Smooth muscle cell (in vitro differentiated cells): ENCODE measurements at regions not wholly inside any gene's neighbourhood (a gene's known extent, or its start where the extent isn't known, plus 50 kb on each side); places are given as distances from the start of the nearest gene placed in this dataset.

Experiments
- DNase-seq: peaks from one replicate; lab custom pipeline; 2025; ENCODE audit not compliant: unreplicated experiment; lab: John Stamatoyannopoulos, UW
- H2AFZ ChIP-seq: fragments of 200-600 bp; sonication (generic); 2 replicates; pipeline ENCODE4 v1.6.0; 2016; ENCODE audit warnings: antibody characterized with exemption, low read depth, mild to moderate bottlenecking
- H3F3A ChIP-seq: fragments of 200-600 bp; sonication (generic); 2 replicates; pipeline ENCODE4 v1.6.0; 2017; ENCODE audit warnings: antibody characterized with exemption, low read depth
- H3K27ac ChIP-seq: fragments of 200-600 bp; sonication (generic); 2 replicates; pipeline ENCODE4 v1.5.1; 2016; ENCODE audit warnings: low read depth, mild to moderate bottlenecking
- H3K27me3 ChIP-seq: fragments of 200-600 bp; sonication (generic); 2 replicates; pipeline ENCODE4 v1.6.1; 2016; ENCODE audit warnings: low read depth, mild to moderate bottlenecking
- H3K36me3 ChIP-seq: fragments of 200-600 bp; sonication (generic); 2 replicates; pipeline ENCODE4 v1.5.1; 2016; ENCODE audit warnings: low read depth
- H3K4me1 ChIP-seq: fragments of 200-600 bp; sonication (generic); 2 replicates; pipeline ENCODE4 v1.5.1; 2016; ENCODE audit warnings: low read depth
- H3K4me2 ChIP-seq: fragments of 200-600 bp; sonication (generic); 2 replicates; pipeline ENCODE4 v1.6.0; 2016; ENCODE audit warnings: mild to moderate bottlenecking
- H3K4me3 ChIP-seq: fragments of 200-600 bp; sonication (generic); 2 replicates; pipeline ENCODE4 v1.5.1; 2016; ENCODE audit warnings: mild to moderate bottlenecking
- H3K79me2 ChIP-seq: fragments of 200-600 bp; sonication (generic); 2 replicates; pipeline ENCODE4 v1.6.0; 2016; ENCODE audit warnings: low read depth, mild to moderate bottlenecking
- H3K9ac ChIP-seq: fragments of 200-600 bp; sonication (generic); 2 replicates; pipeline ENCODE4 v1.6.0; 2016; ENCODE audit warnings: low read depth
- H3K9me3 ChIP-seq: fragments of 200-600 bp; sonication (generic); replicated peaks from 2 replicates; pipeline ENCODE4 v1.5.1; 2016; ENCODE audit warnings: low read depth
- H4K20me1 ChIP-seq: fragments of 200-600 bp; sonication (generic); 2 replicates; pipeline ENCODE4 v1.6.0; 2016; ENCODE audit warnings: low read depth
- WGBS: methylation state at CpG from one replicate; pipeline ENCODE4 v1.1.7; 2016; ENCODE audit warnings: low lambda C conversion rate; 5-methylcytosine and 5-hydroxymethylcytosine counted together
- TF ChIP-seq, protein P1 (sequence below): fragments of 200-600 bp; sonication (generic); IDR thresholded peaks from 2 replicates; pipeline ENCODE4 v1.5.1; 2017; ENCODE audit warnings: borderline replicate concordance, mild to moderate bottlenecking, antibody characterized with exemption; ENCODE audit not compliant: insufficient read depth, poor library complexity, severe bottlenecking

GRCh38 chr9:134545215-134545542 lies 96.4 kb upstream of the COL5A1 start:
- Histone ChIP-seq H3K4me1 (peaks cover 18% of the 10 kb centered on the region), H3K79me2 (peaks cover 13% of the 10 kb centered on the region), H3K4me3 (no peak overlapping the region), H3F3A (peaks cover 19% of the 10 kb centered on the region), H2AFZ (no peak overlapping the region), H3K27ac (peak overlapping the region; percentile 98), H3K9ac (peak overlapping the region; percentile 89), H3K27me3 (no peaks in the 10 kb centered on the region), H3K9me3 (no peaks in the 10 kb centered on the region), H3K4me2 (peak overlapping the region; percentile 23), H3K36me3 (no peaks in the 10 kb centered on the region), H4K20me1 (no peaks in the 10 kb centered on the region)
- TF ChIP-seq, protein P1, sequence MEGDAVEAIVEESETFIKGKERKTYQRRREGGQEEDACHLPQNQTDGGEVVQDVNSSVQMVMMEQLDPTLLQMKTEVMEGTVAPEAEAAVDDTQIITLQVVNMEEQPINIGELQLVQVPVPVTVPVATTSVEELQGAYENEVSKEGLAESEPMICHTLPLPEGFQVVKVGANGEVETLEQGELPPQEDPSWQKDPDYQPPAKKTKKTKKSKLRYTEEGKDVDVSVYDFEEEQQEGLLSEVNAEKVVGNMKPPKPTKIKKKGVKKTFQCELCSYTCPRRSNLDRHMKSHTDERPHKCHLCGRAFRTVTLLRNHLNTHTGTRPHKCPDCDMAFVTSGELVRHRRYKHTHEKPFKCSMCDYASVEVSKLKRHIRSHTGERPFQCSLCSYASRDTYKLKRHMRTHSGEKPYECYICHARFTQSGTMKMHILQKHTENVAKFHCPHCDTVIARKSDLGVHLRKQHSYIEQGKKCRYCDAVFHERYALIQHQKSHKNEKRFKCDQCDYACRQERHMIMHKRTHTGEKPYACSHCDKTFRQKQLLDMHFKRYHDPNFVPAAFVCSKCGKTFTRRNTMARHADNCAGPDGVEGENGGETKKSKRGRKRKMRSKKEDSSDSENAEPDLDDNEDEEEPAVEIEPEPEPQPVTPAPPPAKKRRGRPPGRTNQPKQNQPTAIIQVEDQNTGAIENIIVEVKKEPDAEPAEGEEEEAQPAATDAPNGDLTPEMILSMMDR = no peak
- WGBS = 45% methylated on average over 7 of the region's 7 CpGs
- DNase-seq = no peak

DNA sequence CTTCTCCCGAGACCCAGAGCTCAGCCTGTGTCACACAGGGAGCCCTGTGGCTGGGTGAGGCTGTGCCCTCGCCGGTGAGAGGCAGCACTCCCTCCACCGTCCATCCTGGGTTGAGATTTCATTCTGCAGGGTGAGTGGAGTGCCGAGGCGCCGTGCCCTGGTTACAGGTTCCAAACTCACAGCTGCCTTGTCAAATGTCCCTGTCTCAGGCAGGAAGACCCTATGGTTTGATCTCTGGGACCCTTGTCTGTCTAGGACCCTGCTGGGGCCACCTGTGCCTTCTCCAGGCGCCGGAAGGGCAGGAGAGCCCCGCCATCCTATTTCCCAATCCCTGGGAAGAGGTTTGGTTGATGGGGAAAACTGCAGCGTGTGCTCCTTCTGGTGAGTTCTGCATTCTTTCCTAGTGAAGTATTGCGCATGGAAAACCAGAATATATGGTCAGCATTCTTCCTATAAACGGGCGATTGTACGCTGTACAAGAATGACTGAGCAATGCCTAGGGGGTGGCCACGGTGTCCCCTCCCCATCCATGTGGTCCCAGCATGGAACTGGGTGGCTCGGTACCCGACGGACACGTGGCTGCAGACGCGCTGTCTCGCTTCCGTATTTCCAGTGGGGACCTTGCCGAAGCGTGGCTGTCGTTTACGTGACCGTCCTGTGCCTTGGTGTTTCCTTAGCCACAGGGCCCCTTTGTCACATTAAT lies 95.9 kb upstream of the COL5A1 start:
- TF ChIP-seq, protein P1 = no peak
- peak overlapping the region; percentile 98 for H3K27ac ChIP-seq
- no peaks in the 10 kb centered on the region for H3K9me3 ChIP-seq
- DNase-seq = peak; percentile 58
- 38% methylated on average over 29 of the region's 29 CpGs for WGBS
- H3K4me2 ChIP-seq = peak overlapping the region; percentile 62
- H3F3A ChIP-seq = peaks cover 19% of the 10 kb centered on the region
- no peaks in the 10 kb centered on the region for H3K27me3 ChIP-seq
- no peak overlapping the region for H3K4me3 ChIP-seq
- peaks cover 18% of the 10 kb centered on the region for H3K79me2 ChIP-seq
- no peak overlapping the region for H2AFZ ChIP-seq
- peaks cover 18% of the 10 kb centered on the region for H3K4me1 ChIP-seq
- peak overlapping the region; percentile 89 for H3K9ac ChIP-seq
- no peaks in the 10 kb centered on the region for H4K20me1 ChIP-seq
- H3K36me3 ChIP-seq = no peaks in the 10 kb centered on the region

DNA sequence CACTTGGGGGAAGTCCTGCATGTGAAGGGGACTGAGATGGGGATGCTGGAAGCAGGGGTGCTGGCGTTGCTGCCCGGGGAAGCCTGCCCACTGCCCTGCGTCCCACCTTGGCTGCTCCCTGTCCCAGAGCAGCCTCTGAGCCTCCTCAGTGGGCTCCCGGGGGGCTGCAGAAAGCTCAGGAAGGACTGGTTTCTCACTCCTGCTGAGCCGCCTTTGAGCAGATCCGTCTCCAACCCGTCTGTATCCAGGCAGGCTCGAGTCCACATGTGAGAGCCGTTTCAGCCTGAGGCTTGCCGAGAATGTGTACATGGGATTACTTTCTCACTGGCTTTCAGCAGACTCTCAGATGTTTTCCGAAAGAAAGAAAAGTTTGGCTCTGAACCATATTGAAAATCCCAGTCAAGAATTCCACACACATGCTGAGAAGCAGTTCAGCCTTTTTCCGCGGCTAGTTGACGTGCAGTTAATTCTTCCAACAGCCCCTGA lies 95.3 kb upstream of the COL5A1 start:
- H3K4me3 ChIP-seq = no peak overlapping the region
- no peaks in the 10 kb centered on the region for H3K27me3 ChIP-seq
- no peak for DNase-seq
- H3K36me3 ChIP-seq = no peaks in the 10 kb centered on the region
- H3K27ac ChIP-seq = peak overlapping the region; percentile 98
- H3K79me2 ChIP-seq = peaks cover 24% of the 10 kb centered on the region
- H3K4me2 ChIP-seq = peak overlapping the region; percentile 62
- no peak overlapping the region for H2AFZ ChIP-seq
- peak overlapping the region; percentile 89 for H3K9ac ChIP-seq
- H3K9me3 ChIP-seq = no peaks in the 10 kb centered on the region
- WGBS = 30% methylated on average over 14 of the region's 14 CpGs
- TF ChIP-seq, protein P1 = no peak
- H3F3A ChIP-seq = peaks cover 25% of the 10 kb centered on the region
- peaks cover 18% of the 10 kb centered on the region for H3K4me1 ChIP-seq
- no peaks in the 10 kb centered on the region for H4K20me1 ChIP-seq

DNA sequence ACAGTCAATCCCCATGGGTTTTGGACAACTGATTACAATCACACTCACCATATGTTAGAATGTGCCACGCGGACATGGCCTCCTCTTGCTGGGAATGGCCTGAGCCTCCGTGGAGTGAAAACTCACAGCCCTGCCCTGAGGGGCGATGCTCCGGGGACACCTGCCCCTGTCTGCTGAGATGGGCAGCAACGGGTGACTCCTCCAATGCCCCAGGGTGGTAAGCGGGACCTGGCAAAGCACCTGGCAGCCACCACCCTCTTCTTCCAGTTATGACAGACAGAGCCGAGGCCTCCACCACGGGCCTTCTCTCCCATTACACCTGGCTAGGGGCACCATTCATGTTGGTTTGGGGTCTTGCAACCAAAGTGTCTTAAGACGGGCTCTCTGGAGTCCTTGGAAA lies 94.9 kb upstream of the COL5A1 start:
- H3K4me1 ChIP-seq = peaks cover 23% of the 10 kb centered on the region
- H3K27ac ChIP-seq = peak overlapping the region; percentile 98
- peaks cover 26% of the 10 kb centered on the region for H3F3A ChIP-seq
- DNase-seq = no peak
- no peaks in the 10 kb centered on the region for H4K20me1 ChIP-seq
- peak overlapping the region; percentile 89 for H3K9ac ChIP-seq
- no peak overlapping the region for H3K4me3 ChIP-seq
- no peak overlapping the region for H2AFZ ChIP-seq
- no peaks in the 10 kb centered on the region for H3K9me3 ChIP-seq
- TF ChIP-seq, protein P1 = no peak
- WGBS = 79% methylated on average over 10 of the region's 10 CpGs
- peak overlapping the region; percentile 62 for H3K4me2 ChIP-seq
- H3K79me2 ChIP-seq = peaks cover 25% of the 10 kb centered on the region
- no peaks in the 10 kb centered on the region for H3K27me3 ChIP-seq
- H3K36me3 ChIP-seq = no peaks in the 10 kb centered on the region
